ENCODE measurements at regions not wholly inside any gene's neighbourhood (a gene's known extent, or its start where the extent isn't known, plus 50 kb on each side); places are given as distances from the start of the nearest gene placed in this dataset.
"Not testable (repeated sequence)": the region's sequence is repeated elsewhere in the genome, so short reads cannot be mapped to it uniquely, and the experiment has no call there.

GRCh38 chrX:5290635-5291034 is 938.0 kb downstream of the NLGN4X start:
- Histone ChIP-seq H4K20me1 (ENCODE audit: control insufficient read depth, insufficient read depth) (no peaks in the 10 kb centered on the region), H3K36me3 (ENCODE audit: control insufficient read depth in 2 of 2, insufficient read depth in 2 of 2, low read length in 1 of 2) (no peaks in the 10 kb centered on the region), H3K27ac (ENCODE audit: control insufficient read depth, insufficient read depth) (no peak overlapping the region), H3K4me3 (no peak overlapping the region), H3K27me3 (replicated peaks in 1 of 2; ENCODE audit: control insufficient read depth in 2 of 2, insufficient read depth in 2 of 2, low read length in 1 of 2) (no peaks in the 10 kb centered on the region), H3K9ac (ENCODE audit: control insufficient read depth, insufficient read depth, low read length) (no peak overlapping the region), H3K79me2 (ENCODE audit: control insufficient read depth, insufficient read depth, low read length) (no peaks in the 10 kb centered on the region), H3K4me2 (ENCODE audit: control insufficient read depth, insufficient read depth) (no peak overlapping the region), H3K4me1 (ENCODE audit: control insufficient read depth, insufficient read depth, low read length) (no peaks in the 10 kb centered on the region), H2AFZ (ENCODE audit: control insufficient read depth, low read depth, low read length) (no peak overlapping the region), H3K9me3 (replicated peaks; ENCODE audit: control insufficient read depth, insufficient read depth, low read length) (no peaks in the 10 kb centered on the region)
- no peak for TF ChIP-seq RCOR1 (conservative IDR thresholded peaks at IDR 0.05; ENCODE audit: low read depth, low read length)
- FAIRE-seq (no peak), ATAC-seq (no peak), DNase-seq (ENCODE audit: low read depth, low spot score) (no peak)
- in situ Hi-C loops (cut with MboI), result no loop called here
- no TSS peak for BruUV-seq (replicated peaks)
- intact Hi-C loops (cut with micrococcal nuclease; ENCODE audit: unreplicated experiment), result no loop called here
- SMC1A ChIA-PET (ENCODE audit: uncharacterized antibody, unreplicated experiment), result no interaction called here
- POLR2A ChIA-PET, result no interaction called here
- CTCF ChIA-PET, result no interaction called here
- 17% methylated on average over 5 of the region's 5 CpGs for WGBS (ENCODE audit: insufficient coverage, insufficient replicate concordance, low lambda C conversion rate, missing lambda C conversion rate)
- RAD21 ChIA-PET (ENCODE audit: unreplicated experiment), result no interaction called here

GRCh38 chrX:5289949-5290348 is 938.7 kb downstream of the NLGN4X start:
- H3K27ac ChIP-seq (ENCODE audit: control insufficient read depth, insufficient read depth); H3K79me2 ChIP-seq (ENCODE audit: control insufficient read depth, insufficient read depth, low read length); FAIRE-seq; H3K9me3 ChIP-seq (replicated peaks; ENCODE audit: control insufficient read depth, insufficient read depth, low read length); H3K4me1 ChIP-seq (ENCODE audit: control insufficient read depth, insufficient read depth, low read length); RAD21 ChIA-PET (ENCODE audit: unreplicated experiment); ATAC-seq; intact Hi-C loops (cut with micrococcal nuclease; ENCODE audit: unreplicated experiment); H3K27me3 ChIP-seq (replicated peaks in 1 of 2; ENCODE audit: control insufficient read depth in 2 of 2, insufficient read depth in 2 of 2, low read length in 1 of 2); SMC1A ChIA-PET (ENCODE audit: uncharacterized antibody, unreplicated experiment); BruUV-seq (replicated peaks); H3K9ac ChIP-seq (ENCODE audit: control insufficient read depth, insufficient read depth, low read length); H3K4me3 ChIP-seq; H4K20me1 ChIP-seq (ENCODE audit: control insufficient read depth, insufficient read depth); CTCF ChIA-PET; POLR2A ChIA-PET; in situ Hi-C loops (cut with MboI); H3K36me3 ChIP-seq (ENCODE audit: control insufficient read depth in 2 of 2, insufficient read depth in 2 of 2, low read length in 1 of 2); DNase-seq (ENCODE audit: low read depth, low spot score); H2AFZ ChIP-seq (ENCODE audit: control insufficient read depth, low read depth, low read length); H3K4me2 ChIP-seq (ENCODE audit: control insufficient read depth, insufficient read depth): not testable (repeated sequence)
- WGBS (ENCODE audit: insufficient coverage, insufficient replicate concordance, low lambda C conversion rate, missing lambda C conversion rate), result 0% methylated on average over 1 of the region's 1 CpG

- RAD21 ChIA-PET (ENCODE audit: unreplicated experiment), result no interaction called here
- H3K79me2 ChIP-seq (ENCODE audit: control insufficient read depth, insufficient read depth, low read length), result no peaks in the 10 kb centered on the region
- no peaks in the 10 kb centered on the region for H3K9me3 ChIP-seq (replicated peaks; ENCODE audit: control insufficient read depth, insufficient read depth, low read length)
- no peaks in the 10 kb centered on the region for H3K36me3 ChIP-seq (ENCODE audit: control insufficient read depth in 2 of 2, insufficient read depth in 2 of 2, low read length in 1 of 2)
- ATAC-seq (no peak), DNase-seq (ENCODE audit: low read depth, low spot score) (no peak), FAIRE-seq (no peak)
- no peak overlapping the region for H3K4me3 ChIP-seq
- BruUV-seq (replicated peaks), result no TSS peak
- no peaks in the 10 kb centered on the region for H3K4me1 ChIP-seq (ENCODE audit: control insufficient read depth, insufficient read depth, low read length)
- H4K20me1 ChIP-seq (ENCODE audit: control insufficient read depth, insufficient read depth), result no peaks in the 10 kb centered on the region
- 2% methylated on average over 2 of the region's 2 CpGs for WGBS (ENCODE audit: insufficient coverage, insufficient replicate concordance, low lambda C conversion rate, missing lambda C conversion rate)
- SMC1A ChIA-PET (ENCODE audit: uncharacterized antibody, unreplicated experiment), result no interaction called here
- no peak overlapping the region for H3K9ac ChIP-seq (ENCODE audit: control insufficient read depth, insufficient read depth, low read length)
- no peak overlapping the region for H3K4me2 ChIP-seq (ENCODE audit: control insufficient read depth, insufficient read depth)
- CTCF ChIA-PET, result no interaction called here
- no peak overlapping the region for H3K27ac ChIP-seq (ENCODE audit: control insufficient read depth, insufficient read depth)
- no peak overlapping the region for H2AFZ ChIP-seq (ENCODE audit: control insufficient read depth, low read depth, low read length)
- no peaks in the 10 kb centered on the region for H3K27me3 ChIP-seq (replicated peaks in 1 of 2; ENCODE audit: control insufficient read depth in 2 of 2, insufficient read depth in 2 of 2, low read length in 1 of 2)
- intact Hi-C loops (cut with micrococcal nuclease; ENCODE audit: unreplicated experiment), result no loop called here
- POLR2A ChIA-PET, result no interaction called here
- in situ Hi-C loops (cut with MboI), result no loop called here
- TF ChIP-seq JUNB (IDR thresholded peaks at IDR 0.05) (no peak), MYC (IDR thresholded peaks at IDR 0.05; ENCODE audit: insufficient read depth, insufficient read length, insufficient replicate concordance, low read length, severe bottlenecking) (no peak), TCF7 (IDR thresholded peaks at IDR 0.05; ENCODE audit: borderline replicate concordance) (no peak), MEF2A (IDR thresholded peaks at IDR 0.05; ENCODE audit: insufficient read depth, low read depth, low read length) (no peak), FOS (IDR thresholded peaks at IDR 0.05; ENCODE audit: borderline replicate concordance, extremely low read depth, insufficient read length) (no peak), IKZF1 (conservative IDR thresholded peaks at IDR 0.05) (no peak), ZNF687 (IDR thresholded peaks at IDR 0.05) (no peak)
These were observed 949.8 kb downstream of the NLGN4X start for GRCh38 chrX:5278908-5279307.

All from GM12878 (cell line).